Esophagus muscularis mucosa (tissue), 4 donors: ENCODE measurements at regions not wholly inside any gene's neighbourhood (a gene's known extent, or its start where the extent isn't known, plus 50 kb on each side); places are given as distances from the start of the nearest gene placed in this dataset.

Experiments used
- EP300 ChIP-seq: sonication (generic); formaldehyde crosslinking; IDR thresholded peaks from one replicate; pipeline ENCODE4 v1.6.1; 2017; ENCODE audit warnings: antibody characterized with exemption
- POLR2A ChIP-seq: fragments of 450-650 bp; IDR thresholded peaks from one replicate; pipeline ENCODE4 v1.6.1; 2017; ENCODE audit warnings: antibody characterized with exemption, moderate library complexity, mild to moderate bottlenecking, low read depth
- TF ChIP-seq, protein P1 (sequence below), 3 experiments: fragments of 200-600 bp in 2 of 3; fragments of 450-650 bp in 1 of 3; sonication (generic) in 2 of 3; IDR thresholded peaks; one replicate each; pipeline ENCODE4 v1.5.1; 2017 to 2019; ENCODE audit warnings: antibody characterized with exemption in 3 of 3, mild to moderate bottlenecking in 2 of 3, moderate library complexity in 1 of 3

DNA sequence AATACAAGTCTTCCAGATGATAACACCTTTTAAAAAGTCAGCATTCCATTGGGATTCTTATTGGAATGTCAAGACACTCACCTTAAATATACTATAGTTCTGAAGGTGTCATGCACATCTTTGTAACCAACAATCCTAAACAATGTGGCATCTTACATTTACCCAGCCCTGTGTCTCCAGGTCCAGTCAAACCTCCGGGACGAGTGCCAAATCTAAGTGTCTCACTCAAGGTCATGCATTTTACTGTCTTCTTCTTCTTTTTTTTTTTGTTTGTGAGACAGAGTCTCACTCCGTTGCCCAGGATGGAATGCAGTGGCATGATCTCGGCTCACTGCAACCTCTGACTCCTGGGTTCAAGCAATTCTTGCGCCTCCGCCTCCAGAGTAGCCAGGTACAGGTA lies 206.9 kb upstream of the FAM98A start:
- TF ChIP-seq, protein P1, sequence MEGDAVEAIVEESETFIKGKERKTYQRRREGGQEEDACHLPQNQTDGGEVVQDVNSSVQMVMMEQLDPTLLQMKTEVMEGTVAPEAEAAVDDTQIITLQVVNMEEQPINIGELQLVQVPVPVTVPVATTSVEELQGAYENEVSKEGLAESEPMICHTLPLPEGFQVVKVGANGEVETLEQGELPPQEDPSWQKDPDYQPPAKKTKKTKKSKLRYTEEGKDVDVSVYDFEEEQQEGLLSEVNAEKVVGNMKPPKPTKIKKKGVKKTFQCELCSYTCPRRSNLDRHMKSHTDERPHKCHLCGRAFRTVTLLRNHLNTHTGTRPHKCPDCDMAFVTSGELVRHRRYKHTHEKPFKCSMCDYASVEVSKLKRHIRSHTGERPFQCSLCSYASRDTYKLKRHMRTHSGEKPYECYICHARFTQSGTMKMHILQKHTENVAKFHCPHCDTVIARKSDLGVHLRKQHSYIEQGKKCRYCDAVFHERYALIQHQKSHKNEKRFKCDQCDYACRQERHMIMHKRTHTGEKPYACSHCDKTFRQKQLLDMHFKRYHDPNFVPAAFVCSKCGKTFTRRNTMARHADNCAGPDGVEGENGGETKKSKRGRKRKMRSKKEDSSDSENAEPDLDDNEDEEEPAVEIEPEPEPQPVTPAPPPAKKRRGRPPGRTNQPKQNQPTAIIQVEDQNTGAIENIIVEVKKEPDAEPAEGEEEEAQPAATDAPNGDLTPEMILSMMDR (IDR thresholded peaks at IDR 0.05): no peak
- TF ChIP-seq POLR2A (no peak), EP300 (no peak)
